PC-9 (cell line): ENCODE measurements at regions not wholly inside any gene's neighbourhood (a gene's known extent, or its start where the extent isn't known, plus 50 kb on each side); places are given as distances from the start of the nearest gene placed in this dataset.

Experiments used
- BruUV-seq: library from RNA; stranded (reverse); fragments of 400-500 nt; replicated peaks from 2 replicates; lab custom pipeline; 2021; lab: Mats Ljungman, UMichigan
- CTCF ChIA-PET: fragments of 300-600 bp; sonication (Branson Sonifier 250); formaldehyde crosslinking; loops from one replicate; lab custom pipeline; 2022; ENCODE audit warnings: antibody characterized with exemption; lab: Charles Lee
- POLR2A ChIA-PET: fragments of 300-600 bp; sonication (Branson Sonifier 250); formaldehyde crosslinking; loops from one replicate; lab custom pipeline; 2022; ENCODE audit warnings: antibody characterized with exemption; ENCODE audit not compliant: unreplicated experiment; lab: Charles Lee
- DNase-seq, 2 experiments: peaks; one replicate each; pipeline versions ENCODE4 v3.0.0 to v3.0.0-alpha.2; 2015 to 2022; ENCODE audit warnings: mixed read lengths in 1 of 2
- H2AFZ ChIP-seq: fragments of 200-600 bp; sonication (generic); 2 replicates; pipeline ENCODE4 v1.8.1; 2017; ENCODE audit warnings: antibody characterized with exemption
- H3F3A ChIP-seq: fragments of 200-600 bp; sonication (generic); 2 replicates; pipeline ENCODE4 v1.8.1; 2017; ENCODE audit warnings: antibody characterized with exemption, mild to moderate bottlenecking, low read depth; ENCODE audit not compliant: insufficient read depth
- H3K27ac ChIP-seq: fragments of 200-600 bp; sonication (generic); 2 replicates; pipeline ENCODE4 v1.6.1; 2016; ENCODE audit warnings: mixed run types
- H3K27me3 ChIP-seq: fragments of 200-600 bp; sonication (generic); 2 replicates; pipeline ENCODE4 v1.6.1; 2016; ENCODE audit warnings: low read depth, mixed run types; ENCODE audit not compliant: insufficient read depth
- H3K36me3 ChIP-seq: fragments of 200-600 bp; sonication (generic); 2 replicates; pipeline ENCODE4 v1.6.1; 2016; ENCODE audit warnings: low read depth, mixed run types
- H3K4me1 ChIP-seq: fragments of 200-600 bp; sonication (generic); replicated peaks from 2 replicates; pipeline ENCODE4 v1.6.1; 2016; ENCODE audit warnings: mixed run types; ENCODE audit not compliant: insufficient read depth
- H3K4me2 ChIP-seq: fragments of 200-600 bp; sonication (generic); 2 replicates; pipeline ENCODE4 v1.6.1; 2017; ENCODE audit warnings: mixed run types
- H3K4me3 ChIP-seq: fragments of 200-600 bp; sonication (generic); 2 replicates; pipeline ENCODE4 v1.6.1; 2016; ENCODE audit warnings: mixed run types
- H3K79me2 ChIP-seq: fragments of 200-600 bp; sonication (generic); 2 replicates; pipeline ENCODE4 v1.6.1; 2017; ENCODE audit warnings: low read depth, mixed run types
- H3K9me2 ChIP-seq: fragments of 200-600 bp; sonication (generic); 2 replicates; pipeline ENCODE4 v1.8.1; 2017; ENCODE audit warnings: mild to moderate bottlenecking; ENCODE audit not compliant: insufficient read depth
- H3K9me3 ChIP-seq: fragments of 200-600 bp; sonication (generic); 2 replicates; pipeline ENCODE4 v1.8.1; 2016; ENCODE audit warnings: low read depth; ENCODE audit not compliant: insufficient read depth
- H4K20me1 ChIP-seq: fragments of 200-600 bp; sonication (generic); 2 replicates; pipeline ENCODE4 v1.8.1; 2017; ENCODE audit not compliant: insufficient read depth
- CTCF ChIP-seq: fragments of 200-600 bp; sonication (generic); conservative IDR thresholded peaks from 2 replicates; pipeline ENCODE4 v1.6.1; 2017; ENCODE audit warnings: mixed run types, antibody characterized with exemption, mild to moderate bottlenecking, moderate library complexity
- EZH2 ChIP-seq: fragments of 200-600 bp; sonication (generic); IDR thresholded peaks from 2 replicates; pipeline ENCODE4 v1.8.0; 2017; ENCODE audit warnings: antibody characterized with exemption, low read depth
- intact Hi-C: fragments of 100-400 bp; cut with micrococcal nuclease; formaldehyde crosslinking; loops from one replicate; pipeline ENCODE4 v1.10.0; 2022; ENCODE audit not compliant: unreplicated experiment

- no peak for TF ChIP-seq EZH2
- TF ChIP-seq CTCF: no peak
- H4K20me1 ChIP-seq: no peaks in the 10 kb centered on the region
- H2AFZ ChIP-seq: no peak overlapping the region
- no peak overlapping the region for H3K4me2 ChIP-seq
- intact Hi-C loops: no loop called here
- H3K27me3 ChIP-seq: peaks cover 54% of the 10 kb centered on the region
- DNase-seq: no peak
- ChIA-PET POLR2A (no interaction called here), CTCF (no interaction called here)
- no peaks in the 10 kb centered on the region for H3K79me2 ChIP-seq
- no peaks in the 10 kb centered on the region for H3K9me2 ChIP-seq
- H3K4me1 ChIP-seq: no peaks in the 10 kb centered on the region
- BruUV-seq: no TSS peak
- H3K4me3 ChIP-seq: no peak overlapping the region
- H3K27ac ChIP-seq: no peak overlapping the region
- H3F3A ChIP-seq: no peaks in the 10 kb centered on the region
- no peaks in the 10 kb centered on the region for H3K9me3 ChIP-seq
- no peaks in the 10 kb centered on the region for H3K36me3 ChIP-seq
These were observed 66.2 kb upstream of the CCND1 start for GRCh38 chr11:69574608-69575255.

DNA sequence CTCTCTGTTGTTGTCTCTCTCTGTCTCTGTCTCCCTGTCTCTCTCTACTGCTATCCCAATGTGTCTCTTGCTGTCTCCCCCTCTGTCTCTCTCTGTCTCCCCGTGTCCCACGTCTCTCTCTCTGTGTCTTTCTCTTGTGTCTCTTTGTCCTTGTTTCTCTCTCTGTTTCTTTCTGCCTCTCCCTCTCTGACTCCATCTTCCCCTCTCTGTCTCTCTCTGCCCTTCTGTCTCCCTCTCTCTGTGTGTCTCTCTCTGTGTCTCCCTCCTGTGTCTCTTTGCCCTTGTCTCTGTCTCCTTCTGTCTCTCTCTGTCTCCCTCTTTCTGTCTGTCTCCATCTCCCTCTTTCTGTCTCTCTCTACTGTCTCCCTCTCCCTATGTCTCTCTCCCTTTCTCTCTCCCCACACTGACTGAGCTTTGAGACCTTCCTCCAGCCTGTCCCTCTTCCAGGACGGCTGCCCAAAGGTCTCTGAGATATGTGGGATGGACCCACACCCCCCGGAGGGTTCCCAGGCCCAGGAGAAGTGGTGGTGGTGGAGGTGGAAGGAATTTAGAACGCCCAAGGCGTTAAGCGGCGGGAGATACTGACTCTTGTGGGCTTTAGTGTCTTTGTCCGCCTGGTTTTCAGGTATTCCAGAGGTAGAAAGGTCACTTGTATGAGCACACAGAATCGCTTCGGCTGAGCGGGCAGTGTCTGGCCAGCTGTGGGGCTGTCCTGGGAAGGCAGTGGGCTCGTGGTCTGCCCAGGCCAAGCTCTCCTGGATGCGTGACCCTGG, 65.5 kb upstream of the CCND1 start:
- POLR2A ChIA-PET: interaction anchor here (0.6 kb wide), 1 partner anchor 62 kb away, joined by 28 read pairs; no protein-coding TSS in a partner anchor
- BruUV-seq: no TSS peak
- Histone ChIP-seq H3K79me2 (no peaks in the 10 kb centered on the region), H3K4me1 (no peaks in the 10 kb centered on the region), H3K9me2 (no peaks in the 10 kb centered on the region), H2AFZ (no peak overlapping the region), H3F3A (no peaks in the 10 kb centered on the region), H3K4me2 (no peak overlapping the region), H3K4me3 (no peak overlapping the region), H3K27me3 (peaks cover 54% of the 10 kb centered on the region), H3K36me3 (no peaks in the 10 kb centered on the region), H3K27ac (no peak overlapping the region), H3K9me3 (no peaks in the 10 kb centered on the region), H4K20me1 (no peaks in the 10 kb centered on the region)
- CTCF ChIA-PET: no interaction called here
- intact Hi-C loops: no loop called here
- TF ChIP-seq EZH2: no peak
- TF ChIP-seq CTCF: no peak
- no peak for DNase-seq

- intact Hi-C loops: no loop called here
- TF ChIP-seq CTCF (no peak), EZH2 (no peak)
- Histone ChIP-seq H2AFZ (no peak overlapping the region), H3K4me1 (no peaks in the 10 kb centered on the region), H3K4me2 (no peak overlapping the region), H3K79me2 (no peaks in the 10 kb centered on the region), H3F3A (no peaks in the 10 kb centered on the region), H3K36me3 (no peaks in the 10 kb centered on the region), H3K9me2 (no peaks in the 10 kb centered on the region), H3K4me3 (no peak overlapping the region), H3K27ac (no peak overlapping the region), H3K27me3 (peaks cover 54% of the 10 kb centered on the region), H3K9me3 (no peaks in the 10 kb centered on the region), H4K20me1 (no peaks in the 10 kb centered on the region)
- ChIA-PET CTCF (no interaction called here), POLR2A (interaction anchor here (0.6 kb wide), 1 partner anchor 61 kb away, joined by 28 read pairs; no protein-coding TSS in a partner anchor)
- BruUV-seq: no TSS peak
- no peak for DNase-seq
These were observed 64.7 kb upstream of the CCND1 start for GRCh38 chr11:69576069-69576782.
